ENCODE measurements at regions not wholly inside any gene's neighbourhood (a gene's known extent, or its start where the extent isn't known, plus 50 kb on each side); places are given as distances from the start of the nearest gene placed in this dataset.

DNA sequence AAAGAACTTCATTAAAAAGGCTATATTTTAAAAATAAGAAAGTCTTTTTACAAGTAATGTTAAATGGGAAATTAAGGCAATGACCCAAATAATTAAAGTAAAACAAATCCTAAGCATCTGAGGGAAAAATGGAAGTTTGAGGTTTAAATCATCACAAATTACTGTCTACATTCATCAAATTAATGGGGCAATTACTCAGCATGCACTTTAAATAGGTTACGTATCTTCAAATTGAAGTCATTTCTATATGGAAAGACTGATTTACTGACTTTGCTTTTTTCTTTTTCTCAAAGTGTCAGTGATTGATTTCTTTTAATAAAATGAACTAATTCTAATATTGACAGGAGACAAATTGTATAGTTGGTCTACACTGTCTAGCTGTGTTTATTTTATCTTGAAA lies 1452.3 kb downstream of the NCAM2 start:
- no peaks in the 10 kb centered on the region for H3K4me1 Mint-ChIP-seq (ENCODE audit: low read depth)
- intact Hi-C loops (cut with micrococcal nuclease), result no loop called here

DNA sequence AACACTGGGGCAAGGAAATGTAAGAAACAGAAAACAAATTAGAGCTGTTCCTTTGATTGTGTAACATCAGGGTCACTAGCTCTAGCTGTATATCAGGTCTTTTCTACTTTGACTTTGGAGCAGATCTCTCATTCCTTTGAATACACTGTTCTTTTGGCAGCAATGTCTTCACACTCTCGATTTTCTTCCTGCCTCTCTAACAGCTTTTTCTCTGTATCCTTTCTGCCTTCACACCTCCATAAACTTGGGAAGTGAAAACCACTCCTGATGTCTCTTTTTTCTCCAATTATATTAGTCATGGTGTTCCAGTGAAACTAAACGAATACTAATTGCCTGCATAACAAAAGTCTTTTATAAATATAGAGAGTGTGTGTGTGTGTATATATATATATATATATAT lies 1458.0 kb downstream of the NCAM2 start:
- H3K4me3 Mint-ChIP-seq, result no peak overlapping the region
- intact Hi-C loops (cut with micrococcal nuclease), result no loop called here
- no peaks in the 10 kb centered on the region for H3K4me1 Mint-ChIP-seq (ENCODE audit: low read depth)
- ChIA-PET POLR2A (no interaction called here), CTCF (no interaction called here)
- peaks cover 3% of the 10 kb centered on the region for H3K9me3 Mint-ChIP-seq
- H3K27ac Mint-ChIP-seq, result no peak overlapping the region
- no peak for DNase-seq
- H3K36me3 Mint-ChIP-seq, result no peaks in the 10 kb centered on the region
- H3K27me3 Mint-ChIP-seq, result no peaks in the 10 kb centered on the region

More for the DNA sequence above, 1452.3 kb downstream of the NCAM2 start:
- ChIA-PET CTCF (no interaction called here), POLR2A (no interaction called here)
- DNase-seq, result no peak
- no peak overlapping the region for H3K4me3 Mint-ChIP-seq
- H3K27ac Mint-ChIP-seq, result no peak overlapping the region
- H3K36me3 Mint-ChIP-seq, result no peaks in the 10 kb centered on the region
- no peaks in the 10 kb centered on the region for H3K27me3 Mint-ChIP-seq
- H3K9me3 Mint-ChIP-seq, result peaks cover 3% of the 10 kb centered on the region

DNA sequence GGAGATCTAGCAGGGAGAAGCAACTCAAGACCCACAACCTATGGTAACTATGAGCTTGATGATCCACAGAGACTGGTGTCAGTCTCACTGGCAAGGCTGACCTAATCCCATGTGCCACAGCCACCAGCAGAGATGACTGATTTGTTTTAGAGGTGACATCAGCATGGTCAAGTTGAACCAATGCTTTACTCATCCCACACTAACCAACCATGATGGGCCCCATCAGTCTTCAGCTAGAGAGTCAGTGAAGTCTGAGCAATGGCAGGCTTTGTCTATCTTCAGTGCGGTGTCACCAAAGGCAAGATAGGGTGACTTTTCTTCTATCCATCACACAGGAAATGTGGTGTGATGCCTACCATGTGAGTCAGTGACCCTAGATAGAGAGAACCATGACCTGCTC lies 1470.7 kb downstream of the NCAM2 start:
- no peak for DNase-seq
- no peaks in the 10 kb centered on the region for H3K4me1 Mint-ChIP-seq (ENCODE audit: low read depth)
- no peaks in the 10 kb centered on the region for H3K36me3 Mint-ChIP-seq
- POLR2A ChIA-PET, result no interaction called here
- peaks cover 4% of the 10 kb centered on the region for H3K9me3 Mint-ChIP-seq
- CTCF ChIA-PET, result no interaction called here
- intact Hi-C loops (cut with micrococcal nuclease), result no loop called here
- no peaks in the 10 kb centered on the region for H3K27me3 Mint-ChIP-seq
- H3K4me3 Mint-ChIP-seq, result no peak overlapping the region
- H3K27ac Mint-ChIP-seq, result no peak overlapping the region

DNA sequence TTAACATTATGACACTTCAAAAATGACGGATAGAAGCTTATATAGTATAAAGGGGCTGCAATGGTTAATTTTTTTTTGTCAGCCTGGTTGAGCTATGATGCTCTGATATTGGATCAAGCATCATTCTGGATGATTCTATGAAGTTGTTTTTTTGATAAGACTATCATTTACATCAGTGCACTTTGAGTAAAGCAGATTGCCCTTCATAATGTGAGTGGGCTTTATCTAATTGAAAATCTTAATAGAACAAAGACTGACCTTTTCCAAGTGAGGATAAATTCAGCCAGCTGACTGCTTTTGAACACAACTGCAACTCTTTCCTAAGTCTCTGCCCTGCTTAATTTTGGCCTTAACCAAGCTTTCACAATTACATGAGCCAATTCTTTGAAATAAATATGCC lies 1476.2 kb downstream of the NCAM2 start:
- no peaks in the 10 kb centered on the region for H3K36me3 Mint-ChIP-seq
- DNase-seq, result no peak
- intact Hi-C loops (cut with micrococcal nuclease), result no loop called here
- H3K9me3 Mint-ChIP-seq, result peaks cover 7% of the 10 kb centered on the region
- H3K4me1 Mint-ChIP-seq (ENCODE audit: low read depth), result no peaks in the 10 kb centered on the region
- no peak overlapping the region for H3K27ac Mint-ChIP-seq
- POLR2A ChIA-PET, result no interaction called here
- H3K4me3 Mint-ChIP-seq, result no peak overlapping the region
- H3K27me3 Mint-ChIP-seq, result no peaks in the 10 kb centered on the region
- CTCF ChIA-PET, result no interaction called here

DNA sequence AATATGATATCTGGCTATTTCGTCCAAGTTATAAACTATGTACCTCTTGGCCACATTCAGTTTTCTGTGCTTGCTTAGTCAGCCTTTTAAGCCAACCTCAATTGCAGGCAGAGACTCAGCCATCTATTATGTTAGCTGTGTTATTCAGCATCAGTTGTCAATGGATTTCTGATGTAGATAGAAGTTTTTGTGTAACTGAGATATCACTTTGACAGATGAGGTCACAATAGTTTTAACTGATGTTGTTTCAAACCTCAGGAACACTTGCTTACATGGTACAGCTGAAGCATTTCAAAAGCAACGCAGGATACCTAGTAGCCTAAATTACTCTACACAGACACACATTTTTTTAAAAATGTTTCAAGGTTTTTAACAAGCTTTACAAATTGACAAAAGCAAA lies 1478.0 kb downstream of the NCAM2 start:
- POLR2A ChIA-PET, result no interaction called here
- DNase-seq, result no peak
- no peaks in the 10 kb centered on the region for H3K27me3 Mint-ChIP-seq

DNA sequence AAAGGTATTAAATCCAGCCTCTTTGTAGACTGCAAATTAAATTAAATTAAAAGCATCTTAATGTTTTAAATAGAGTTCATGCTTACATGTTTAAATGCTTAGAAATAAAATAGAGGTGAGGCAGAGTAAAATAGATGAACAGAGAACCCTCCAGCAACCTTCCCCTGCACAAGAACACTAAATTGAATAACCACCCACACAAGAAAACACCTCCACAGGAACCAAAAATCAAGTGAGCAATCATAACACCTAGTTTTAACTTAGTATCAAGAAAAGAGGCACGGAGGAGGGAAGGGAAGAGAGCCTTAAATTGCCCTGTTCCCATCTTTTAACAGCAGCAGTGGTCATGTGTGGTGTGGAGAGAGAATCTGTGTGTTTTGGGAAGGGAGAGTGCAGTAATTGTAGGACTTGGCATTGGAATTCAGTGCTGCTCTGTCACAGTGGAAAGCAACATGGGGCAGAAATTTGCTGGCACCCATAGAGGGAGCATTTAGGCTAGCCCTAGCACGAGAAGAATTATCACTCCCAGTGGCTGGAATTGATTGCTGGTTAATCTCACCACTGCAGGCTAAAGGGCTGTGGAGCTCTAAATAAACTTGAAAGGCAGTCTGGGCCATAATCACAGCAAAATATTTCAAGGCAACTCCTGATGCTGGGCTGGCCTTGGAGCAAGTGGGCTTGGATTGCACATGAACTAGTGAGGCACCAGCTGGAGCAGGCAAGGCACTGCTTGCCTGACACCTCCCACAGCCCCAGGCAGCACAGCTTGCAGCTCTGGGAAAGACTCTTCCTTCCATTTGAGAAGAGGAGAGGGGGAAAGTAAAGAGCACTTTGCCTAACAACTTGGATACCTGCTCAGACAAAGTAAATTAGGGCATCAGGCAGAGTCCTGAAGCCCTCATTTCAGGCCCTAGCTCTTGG lies 1478.8 kb downstream of the NCAM2 start:
- DNase-seq, result no peak
- Mint-ChIP-seq H3K4me3 (no peak overlapping the region), H3K27ac (no peak overlapping the region), H3K4me1 (ENCODE audit: low read depth) (no peaks in the 10 kb centered on the region), H3K27me3 (no peaks in the 10 kb centered on the region), H3K36me3 (no peaks in the 10 kb centered on the region), H3K9me3 (peaks cover 11% of the 10 kb centered on the region)
- intact Hi-C loops (cut with micrococcal nuclease), result no loop called here
- ChIA-PET POLR2A (no interaction called here), CTCF (no interaction called here)

More for the DNA sequence above, 1478.0 kb downstream of the NCAM2 start:
- H3K9me3 Mint-ChIP-seq, result peaks cover 7% of the 10 kb centered on the region
- CTCF ChIA-PET, result no interaction called here
- H3K4me1 Mint-ChIP-seq (ENCODE audit: low read depth), result no peaks in the 10 kb centered on the region
- no peak overlapping the region for H3K27ac Mint-ChIP-seq
- intact Hi-C loops (cut with micrococcal nuclease), result no loop called here
- no peaks in the 10 kb centered on the region for H3K36me3 Mint-ChIP-seq
- no peak overlapping the region for H3K4me3 Mint-ChIP-seq

DNA sequence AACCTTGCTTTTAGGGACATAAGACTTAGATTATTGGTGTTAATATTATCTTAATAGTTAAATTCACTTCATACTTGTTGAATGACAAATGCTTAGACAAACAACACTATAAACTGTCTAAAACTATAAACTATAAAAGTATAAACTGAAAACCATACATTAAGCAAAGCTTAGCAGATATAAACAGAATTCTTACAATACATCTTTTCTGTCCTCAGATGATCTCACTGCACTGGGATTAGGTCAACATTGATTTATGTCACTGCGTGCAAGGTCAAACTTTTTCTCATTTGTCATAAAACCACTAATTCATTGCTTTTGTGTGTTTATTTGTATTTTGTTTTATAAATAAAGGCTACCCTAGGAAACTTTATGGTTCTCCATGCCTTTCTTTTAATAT lies 1491.8 kb downstream of the NCAM2 start:
- Mint-ChIP-seq H3K36me3 (no peaks in the 10 kb centered on the region), H3K4me3 (no peak overlapping the region), H3K27me3 (no peaks in the 10 kb centered on the region), H3K4me1 (ENCODE audit: low read depth) (no peaks in the 10 kb centered on the region), H3K27ac (no peak overlapping the region), H3K9me3 (peaks cover 1% of the 10 kb centered on the region)
- no peak for DNase-seq
- ChIA-PET POLR2A (no interaction called here), CTCF (no interaction called here)
- intact Hi-C loops (cut with micrococcal nuclease), result no loop called here

DNA sequence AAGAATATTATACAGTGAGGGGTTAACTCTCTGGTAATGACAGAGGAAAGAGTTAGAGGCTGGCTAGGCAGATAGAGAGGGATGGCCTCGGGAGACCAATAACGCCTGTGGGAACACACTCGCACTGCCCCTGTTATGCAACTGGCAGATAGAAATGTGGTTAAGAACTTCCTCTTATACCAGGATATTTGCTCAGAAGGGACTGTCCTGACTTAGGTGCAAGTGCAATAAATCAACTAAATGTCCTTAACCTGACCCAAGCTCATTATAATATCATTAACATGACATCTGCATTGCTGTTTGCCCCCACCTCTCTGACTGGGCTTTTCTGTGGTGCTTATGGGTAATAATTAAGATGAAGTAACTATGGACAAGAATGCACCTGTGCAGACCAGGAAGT lies 1518.0 kb downstream of the NCAM2 start:
- Mint-ChIP-seq H3K4me1 (ENCODE audit: low read depth) (no peaks in the 10 kb centered on the region), H3K9me3 (peaks cover 15% of the 10 kb centered on the region), H3K36me3 (no peaks in the 10 kb centered on the region), H3K27me3 (no peaks in the 10 kb centered on the region), H3K27ac (no peak overlapping the region), H3K4me3 (no peak overlapping the region)
- ChIA-PET CTCF (no interaction called here), POLR2A (no interaction called here)
- intact Hi-C loops (cut with micrococcal nuclease), result no loop called here
- no peak for DNase-seq

DNA sequence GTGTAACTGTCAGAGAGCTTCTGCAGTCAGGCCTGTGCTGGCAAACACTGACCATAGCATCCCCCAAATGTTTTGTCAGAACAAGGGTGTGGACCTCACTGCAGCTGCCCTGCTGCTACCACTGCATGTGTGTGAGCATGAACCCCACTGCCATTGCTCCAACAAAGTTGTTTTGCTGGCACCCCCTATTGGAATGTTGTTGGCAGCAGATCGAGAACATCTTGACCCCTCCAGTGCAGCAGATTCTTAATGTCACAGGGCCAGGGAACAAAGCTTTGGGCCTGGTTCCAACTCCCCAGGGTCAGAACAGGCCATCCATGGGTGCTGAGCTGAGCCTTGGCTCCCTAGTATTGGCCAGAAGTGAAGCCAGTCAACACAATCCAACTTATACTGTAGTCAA lies 1537.4 kb downstream of the NCAM2 start:
- CTCF ChIA-PET, result no interaction called here
- intact Hi-C loops (cut with micrococcal nuclease), result no loop called here
- Mint-ChIP-seq H3K27me3 (no peaks in the 10 kb centered on the region), H3K4me3 (no peak overlapping the region), H3K4me1 (ENCODE audit: low read depth) (peaks cover 3% of the 10 kb centered on the region), H3K27ac (no peak overlapping the region), H3K9me3 (peaks cover 36% of the 10 kb centered on the region), H3K36me3 (no peaks in the 10 kb centered on the region)
- POLR2A ChIA-PET, result no interaction called here
- no peak for DNase-seq

DNA sequence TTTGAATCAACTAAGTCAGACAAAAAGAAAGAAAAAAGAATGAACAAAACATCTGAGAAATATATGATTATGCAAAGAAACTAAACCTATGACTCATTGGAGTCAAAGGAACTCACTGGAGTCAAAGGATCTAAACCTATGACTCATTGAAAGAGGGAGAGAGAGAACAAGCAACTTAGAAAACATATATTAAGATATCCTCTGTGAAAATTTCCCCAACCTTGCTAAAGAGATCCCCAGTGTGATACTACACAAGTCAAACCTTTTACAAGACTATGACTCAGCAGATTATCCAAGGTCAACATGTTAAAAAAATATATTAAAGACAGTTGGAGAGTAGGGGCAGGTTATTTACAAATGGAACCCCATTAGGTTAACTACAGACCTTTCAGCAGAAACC lies 1538.3 kb downstream of the NCAM2 start:
- H3K27me3 Mint-ChIP-seq, result no peaks in the 10 kb centered on the region
- POLR2A ChIA-PET, result no interaction called here
- intact Hi-C loops (cut with micrococcal nuclease), result no loop called here
- peaks cover 40% of the 10 kb centered on the region for H3K9me3 Mint-ChIP-seq
- CTCF ChIA-PET, result no interaction called here
- H3K4me1 Mint-ChIP-seq (ENCODE audit: low read depth), result peaks cover 3% of the 10 kb centered on the region
- no peak overlapping the region for H3K27ac Mint-ChIP-seq
- no peak overlapping the region for H3K4me3 Mint-ChIP-seq
- H3K36me3 Mint-ChIP-seq, result no peaks in the 10 kb centered on the region
- no peak for DNase-seq

DNA sequence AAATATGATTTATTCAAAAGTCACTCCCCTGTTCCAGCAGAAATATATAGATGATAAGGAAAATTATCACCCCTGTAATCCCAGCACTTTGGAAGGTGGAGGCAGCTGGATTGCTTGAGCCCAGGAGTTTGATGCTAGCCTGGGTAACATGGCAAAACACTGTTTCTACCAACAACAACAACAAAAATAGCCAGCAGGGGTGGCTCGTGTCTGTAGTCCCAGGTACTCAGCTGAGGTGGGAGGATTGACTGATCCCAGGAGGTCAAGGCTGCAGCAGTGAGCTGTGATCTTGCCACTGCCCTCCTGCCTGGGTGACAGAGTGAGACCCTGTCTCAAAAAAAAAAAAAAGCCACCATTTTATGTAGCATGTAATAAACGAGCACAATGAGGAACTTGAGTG lies 1546.5 kb downstream of the NCAM2 start:
- H3K4me1 Mint-ChIP-seq (ENCODE audit: low read depth), result no peaks in the 10 kb centered on the region
- POLR2A ChIA-PET, result no interaction called here
- no peaks in the 10 kb centered on the region for H3K27me3 Mint-ChIP-seq
- intact Hi-C loops (cut with micrococcal nuclease), result no loop called here
- CTCF ChIA-PET, result no interaction called here
- no peak for DNase-seq
- peaks cover 24% of the 10 kb centered on the region for H3K9me3 Mint-ChIP-seq
- H3K36me3 Mint-ChIP-seq, result no peaks in the 10 kb centered on the region
- no peak overlapping the region for H3K4me3 Mint-ChIP-seq
- H3K27ac Mint-ChIP-seq, result no peak overlapping the region

DNA sequence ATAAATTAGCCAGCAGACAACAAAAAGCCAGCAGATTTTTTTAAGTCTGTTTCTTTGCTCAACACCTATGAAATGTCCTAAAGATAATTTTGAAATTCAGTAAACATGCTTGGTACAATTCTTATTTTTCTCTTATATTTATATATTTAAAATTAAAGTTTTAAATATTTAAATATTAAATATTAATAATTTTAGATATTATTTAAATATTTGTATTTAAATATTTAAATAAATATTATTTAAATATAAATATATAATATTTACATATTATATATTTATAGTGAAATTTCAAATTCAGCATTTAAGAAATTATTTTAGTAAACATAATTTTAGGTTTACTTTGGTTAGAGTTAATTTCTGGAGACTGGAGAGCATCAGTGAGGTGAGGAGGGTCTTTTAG lies 1554.2 kb downstream of the NCAM2 start:
- Mint-ChIP-seq H3K27ac (no peak overlapping the region), H3K4me3 (no peak overlapping the region), H3K27me3 (no peaks in the 10 kb centered on the region), H3K36me3 (no peaks in the 10 kb centered on the region), H3K4me1 (ENCODE audit: low read depth) (no peaks in the 10 kb centered on the region), H3K9me3 (no peaks in the 10 kb centered on the region)
- DNase-seq, result no peak
- ChIA-PET POLR2A (no interaction called here), CTCF (no interaction called here)
- intact Hi-C loops (cut with micrococcal nuclease), result no loop called here

DNA sequence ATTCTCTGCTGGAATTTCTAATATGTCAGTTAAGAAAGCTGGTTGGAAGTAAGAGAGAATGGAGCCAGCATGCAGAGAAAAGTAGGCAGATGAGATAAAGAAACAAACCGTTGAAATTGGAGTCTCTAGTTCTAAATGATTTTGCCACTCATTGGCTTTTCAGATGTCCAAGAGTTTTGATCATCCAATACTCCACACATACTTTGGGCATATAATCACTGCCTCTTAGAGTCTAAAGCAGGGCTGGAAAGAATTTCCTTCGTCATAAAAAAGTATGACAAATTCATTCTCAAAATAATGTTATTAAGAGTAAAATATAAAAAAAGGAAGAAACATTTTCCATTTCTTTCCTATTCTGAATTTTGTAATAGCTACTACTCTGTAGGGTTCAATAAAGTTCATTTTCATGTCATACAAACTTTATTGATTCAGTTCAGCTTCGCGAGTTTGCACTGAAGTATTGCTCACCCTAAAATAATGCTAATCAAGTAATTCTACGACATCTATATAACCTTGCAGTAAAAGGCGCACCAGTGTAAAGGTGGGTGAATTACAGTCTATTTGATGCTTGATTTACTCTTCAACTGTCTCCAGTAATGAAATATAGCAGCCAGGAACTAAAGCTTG lies 1556.6 kb downstream of the NCAM2 start:
- ChIA-PET POLR2A (no interaction called here), CTCF (no interaction called here)
- DNase-seq, result no peak
- Mint-ChIP-seq H3K9me3 (peaks cover 4% of the 10 kb centered on the region), H3K4me1 (ENCODE audit: low read depth) (no peaks in the 10 kb centered on the region), H3K27ac (no peak overlapping the region), H3K27me3 (no peaks in the 10 kb centered on the region), H3K4me3 (no peak overlapping the region), H3K36me3 (no peaks in the 10 kb centered on the region)
- intact Hi-C loops (cut with micrococcal nuclease), result no loop called here

Data from activated CD4-positive, alpha-beta memory T cell treated with anti-CD3 and anti-CD28 coated beads for 36 hours (primary cell).